Ishikawa (cell line): ENCODE measurements at regions not wholly inside any gene's neighbourhood (a gene's known extent, or its start where the extent isn't known, plus 50 kb on each side); places are given as distances from the start of the nearest gene placed in this dataset.

Experiments used
- CEBPB ChIP-seq: IDR thresholded peaks from 2 replicates; pipeline ENCODE4 v1.6.1; 2012
- CREB1 ChIP-seq: IDR thresholded peaks from 2 replicates; pipeline ENCODE4 v1.6.1; 2012; ENCODE audit warnings: low read depth
- EGR1 ChIP-seq: IDR thresholded peaks from 2 replicates; pipeline ENCODE4 v1.6.1; 2012
- EP300 ChIP-seq: IDR thresholded peaks from 2 replicates; pipeline ENCODE4 v1.6.1; 2012; ENCODE audit warnings: borderline replicate concordance
- FOXM1 ChIP-seq: IDR thresholded peaks from 2 replicates; pipeline ENCODE4 v1.6.1; 2012; ENCODE audit warnings: low read depth, borderline replicate concordance
- RAD21 ChIP-seq: IDR thresholded peaks from 2 replicates; pipeline ENCODE4 v1.6.1; 2012; ENCODE audit warnings: low read depth
- TAF1 ChIP-seq: IDR thresholded peaks from 2 replicates; pipeline ENCODE4 v1.6.1; 2012; ENCODE audit warnings: low read depth, mild to moderate bottlenecking
- TCF12 ChIP-seq: IDR thresholded peaks from 2 replicates; pipeline ENCODE4 v1.6.1; 2012; ENCODE audit warnings: low read depth
- TEAD4 ChIP-seq: IDR thresholded peaks from 2 replicates; pipeline ENCODE4 v1.6.1; 2012
- YY1 ChIP-seq: IDR thresholded peaks from 2 replicates; pipeline ENCODE4 v1.6.1; 2012; ENCODE audit warnings: low read depth
- TF ChIP-seq, protein P1 (sequence below): IDR thresholded peaks from 2 replicates; pipeline ENCODE4 v1.6.1; 2012
- TF ChIP-seq, protein P2 (sequence below): IDR thresholded peaks from 2 replicates; pipeline ENCODE4 v1.6.1; 2012; ENCODE audit warnings: low read depth, mild to moderate bottlenecking

DNA sequence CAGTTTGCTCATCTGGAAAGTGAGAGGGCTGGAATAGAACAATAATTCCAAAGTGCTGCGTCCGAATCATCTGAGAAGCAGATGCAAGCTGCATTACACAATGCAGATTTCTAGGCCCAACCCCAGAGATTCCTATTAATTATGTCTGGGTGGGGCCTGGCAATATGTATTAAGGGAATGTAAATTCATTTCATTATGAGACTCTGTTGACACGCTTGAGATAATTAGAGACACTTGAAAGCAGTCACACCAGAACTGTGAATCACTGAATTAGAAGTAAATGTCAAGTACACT, 54.7 kb upstream of the HK2 start:
- TF ChIP-seq, protein P1, sequence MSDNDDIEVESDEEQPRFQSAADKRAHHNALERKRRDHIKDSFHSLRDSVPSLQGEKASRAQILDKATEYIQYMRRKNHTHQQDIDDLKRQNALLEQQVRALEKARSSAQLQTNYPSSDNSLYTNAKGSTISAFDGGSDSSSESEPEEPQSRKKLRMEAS, result no peak
- TF ChIP-seq TAF1 (no peak), RAD21 (no peak), EP300 (no peak), TEAD4 (no peak), YY1 (no peak), TCF12 (no peak), CEBPB (no peak), FOXM1 (no peak), EGR1 (no peak), CREB1 (no peak)
- TF ChIP-seq, protein P2, sequence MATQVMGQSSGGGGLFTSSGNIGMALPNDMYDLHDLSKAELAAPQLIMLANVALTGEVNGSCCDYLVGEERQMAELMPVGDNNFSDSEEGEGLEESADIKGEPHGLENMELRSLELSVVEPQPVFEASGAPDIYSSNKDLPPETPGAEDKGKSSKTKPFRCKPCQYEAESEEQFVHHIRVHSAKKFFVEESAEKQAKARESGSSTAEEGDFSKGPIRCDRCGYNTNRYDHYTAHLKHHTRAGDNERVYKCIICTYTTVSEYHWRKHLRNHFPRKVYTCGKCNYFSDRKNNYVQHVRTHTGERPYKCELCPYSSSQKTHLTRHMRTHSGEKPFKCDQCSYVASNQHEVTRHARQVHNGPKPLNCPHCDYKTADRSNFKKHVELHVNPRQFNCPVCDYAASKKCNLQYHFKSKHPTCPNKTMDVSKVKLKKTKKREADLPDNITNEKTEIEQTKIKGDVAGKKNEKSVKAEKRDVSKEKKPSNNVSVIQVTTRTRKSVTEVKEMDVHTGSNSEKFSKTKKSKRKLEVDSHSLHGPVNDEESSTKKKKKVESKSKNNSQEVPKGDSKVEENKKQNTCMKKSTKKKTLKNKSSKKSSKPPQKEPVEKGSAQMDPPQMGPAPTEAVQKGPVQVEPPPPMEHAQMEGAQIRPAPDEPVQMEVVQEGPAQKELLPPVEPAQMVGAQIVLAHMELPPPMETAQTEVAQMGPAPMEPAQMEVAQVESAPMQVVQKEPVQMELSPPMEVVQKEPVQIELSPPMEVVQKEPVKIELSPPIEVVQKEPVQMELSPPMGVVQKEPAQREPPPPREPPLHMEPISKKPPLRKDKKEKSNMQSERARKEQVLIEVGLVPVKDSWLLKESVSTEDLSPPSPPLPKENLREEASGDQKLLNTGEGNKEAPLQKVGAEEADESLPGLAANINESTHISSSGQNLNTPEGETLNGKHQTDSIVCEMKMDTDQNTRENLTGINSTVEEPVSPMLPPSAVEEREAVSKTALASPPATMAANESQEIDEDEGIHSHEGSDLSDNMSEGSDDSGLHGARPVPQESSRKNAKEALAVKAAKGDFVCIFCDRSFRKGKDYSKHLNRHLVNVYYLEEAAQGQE, result no peak
